ENCODE measurements at regions not wholly inside any gene's neighbourhood (a gene's known extent, or its start where the extent isn't known, plus 50 kb on each side); places are given as distances from the start of the nearest gene placed in this dataset.
A peak's percentile ranks its signal among the peaks of the same experiment; 100 is the strongest.

GRCh38 chr10:128739930-128740329 lies 613.7 kb upstream of the MKI67 start:
- DNase-seq (ENCODE audit: low read depth in 2 of 2): no peak

DNA sequence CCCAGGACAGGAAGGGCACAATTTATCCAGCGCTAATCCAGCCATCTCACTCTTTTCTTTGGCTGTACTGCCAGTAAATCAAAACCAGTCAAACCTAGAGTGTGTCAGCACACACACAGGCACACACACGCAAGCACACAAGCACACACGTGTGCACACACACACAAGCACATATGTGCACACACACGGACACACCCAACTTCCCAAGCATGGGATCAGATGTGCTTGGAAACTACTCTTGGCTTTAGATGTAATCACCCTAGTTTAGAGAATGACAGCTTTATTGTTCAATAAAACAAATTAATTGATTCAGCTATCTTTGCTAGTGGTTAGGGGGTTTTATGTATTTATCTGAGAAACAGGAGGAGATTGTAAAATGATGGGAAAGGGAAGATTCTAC lies 615.0 kb upstream of the MKI67 start:
- DNase-seq (ENCODE audit: low read depth in 2 of 2): no peak

DNA sequence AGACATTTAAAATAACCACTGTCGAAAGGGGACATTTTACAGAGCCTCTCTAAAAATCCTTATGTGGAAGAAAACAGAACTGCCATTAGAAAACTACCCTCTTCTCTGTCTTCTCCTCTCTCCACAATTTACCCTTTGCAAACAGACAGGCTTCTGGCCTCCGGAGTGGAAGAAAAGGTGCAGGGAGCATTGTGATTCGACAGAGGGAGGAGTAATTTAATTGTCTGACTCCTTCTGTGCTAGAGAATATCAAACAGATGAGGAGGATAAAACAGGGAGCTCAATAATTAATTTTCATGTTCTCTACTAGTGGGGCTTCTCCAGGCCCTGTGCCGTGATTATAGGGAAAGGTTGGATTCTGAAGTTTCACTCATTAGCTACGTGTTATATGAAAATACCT lies 615.5 kb upstream of the MKI67 start:
- DNase-seq (ENCODE audit: low read depth in 2 of 2): no peak

DNA sequence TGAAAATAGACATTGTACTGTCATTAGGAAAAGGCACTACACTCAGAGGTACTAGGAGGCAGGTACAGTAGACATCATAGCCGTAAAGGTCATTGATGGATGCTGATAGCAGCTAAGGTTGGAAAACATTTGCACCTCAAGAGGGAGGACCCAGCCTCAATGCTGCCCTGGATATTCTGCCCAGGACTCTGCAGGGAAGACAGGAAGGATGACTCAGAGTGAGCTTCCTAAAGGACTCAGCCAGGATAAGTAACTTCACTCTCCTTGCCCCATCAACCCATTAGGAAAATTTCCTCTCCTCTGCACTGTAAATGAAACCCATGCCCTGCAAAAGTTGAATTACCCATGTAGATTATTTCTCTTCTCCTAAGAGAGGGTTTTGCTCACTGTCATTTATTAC lies 617.9 kb upstream of the MKI67 start:
- DNase-seq (ENCODE audit: low read depth in 2 of 2): no peak

GRCh38 chr10:128744811-128745305 lies 618.6 kb upstream of the MKI67 start:
- no peak for DNase-seq (ENCODE audit: low read depth in 2 of 2)

GRCh38 chr10:128747582-128748346 lies 621.5 kb upstream of the MKI67 start:
- DNase-seq (ENCODE audit: low read depth in 2 of 2): no peak

DNA sequence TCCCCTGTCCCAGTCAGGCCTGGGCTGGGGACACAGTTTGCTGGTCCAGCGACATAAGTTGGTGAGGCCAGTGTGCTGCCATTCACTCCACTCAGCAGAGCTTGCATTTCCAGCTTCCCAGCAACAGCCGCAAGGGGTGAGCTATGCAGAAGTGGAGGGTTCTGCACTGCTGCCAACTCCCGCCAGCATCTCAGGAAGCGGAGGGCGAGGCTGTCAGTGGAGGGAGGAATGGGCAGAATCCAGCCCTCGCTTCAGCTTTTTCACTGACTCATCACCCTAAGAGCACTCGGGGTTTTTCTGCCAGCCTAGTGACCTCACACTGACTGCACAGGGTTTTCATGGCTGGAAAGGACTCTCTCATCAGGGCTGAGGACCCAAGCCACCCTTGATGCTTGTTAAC lies 625.1 kb upstream of the MKI67 start:
- peak; percentile 9 to 27 for DNase-seq (ENCODE audit: low read depth in 2 of 2)

DNA sequence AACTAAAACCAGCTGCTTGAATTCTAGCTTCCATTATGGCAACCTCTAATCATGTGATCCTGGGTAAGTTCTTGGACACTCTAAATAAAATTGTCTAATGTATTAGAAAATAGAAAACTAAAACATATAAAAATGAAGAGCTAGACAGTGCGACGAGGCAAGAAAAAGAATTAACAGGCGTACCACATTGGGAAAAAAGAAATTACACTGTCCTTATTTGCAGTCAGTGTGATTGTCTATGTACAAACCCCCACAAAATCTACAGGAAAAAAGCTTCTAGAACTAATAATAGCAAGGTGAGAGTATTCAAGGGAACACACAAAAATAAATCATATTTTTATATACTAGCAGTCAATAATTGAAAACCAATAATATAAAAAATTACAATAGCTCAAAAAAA lies 625.6 kb upstream of the MKI67 start:
- no peak for DNase-seq (ENCODE audit: low read depth in 2 of 2)

- DNase-seq (ENCODE audit: low read depth in 2 of 2): no peak
Observed at GRCh38 chr10:128759174-128759573, 633.0 kb upstream of the MKI67 start.

DNA sequence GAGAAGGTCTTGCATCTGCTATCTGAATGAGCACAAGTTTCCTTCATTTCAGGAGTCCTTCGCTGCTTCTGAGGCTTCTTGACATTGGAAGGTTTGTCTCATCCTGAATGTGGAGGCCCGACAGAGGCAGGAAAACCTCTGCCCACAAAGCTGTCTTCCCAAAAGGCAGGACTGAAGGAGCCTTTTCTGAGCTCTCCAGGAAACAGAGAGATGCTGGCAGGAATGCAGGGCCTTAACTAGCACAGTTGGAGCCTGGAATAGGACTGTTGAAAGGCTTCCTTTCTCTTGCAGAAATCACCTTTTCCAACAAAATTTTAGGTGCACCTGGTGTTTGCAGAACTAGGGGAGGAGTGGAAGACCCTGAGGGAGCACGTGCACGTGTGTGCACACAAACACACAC lies 637.4 kb upstream of the MKI67 start:
- no peak for DNase-seq (ENCODE audit: low read depth in 2 of 2)

- DNase-seq (ENCODE audit: low read depth in 2 of 2): no peak
Observed at GRCh38 chr10:128764190-128764589, 638.0 kb upstream of the MKI67 start.

- DNase-seq (ENCODE audit: low read depth in 2 of 2): no peak
Observed at GRCh38 chr10:128766915-128767314, 640.7 kb upstream of the MKI67 start.

DNA sequence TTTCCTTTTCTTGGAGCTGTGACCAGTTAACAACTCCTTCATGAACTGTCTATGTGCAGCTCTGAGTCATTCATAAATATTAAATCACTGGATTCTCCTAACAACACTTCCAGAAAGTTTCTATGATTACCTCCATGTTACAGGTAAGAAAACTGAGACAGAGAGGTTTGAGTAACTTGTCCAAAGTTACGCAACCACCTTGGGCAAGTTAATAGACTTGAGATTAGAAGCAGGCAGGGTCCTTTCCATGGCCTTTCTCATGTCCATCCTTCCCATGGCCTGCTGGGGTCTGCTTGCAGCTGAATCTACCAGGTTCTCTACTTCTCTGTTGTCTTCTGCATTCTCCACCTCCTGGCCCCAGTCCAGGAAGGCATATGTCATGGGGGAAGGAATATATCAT lies 648.8 kb upstream of the MKI67 start:
- no peak for DNase-seq (ENCODE audit: low read depth in 2 of 2)

GRCh38 chr10:128775743-128776142 lies 649.5 kb upstream of the MKI67 start:
- DNase-seq (ENCODE audit: low read depth in 2 of 2): no peak

GRCh38 chr10:128776673-128777252 lies 650.5 kb upstream of the MKI67 start:
- no peak for DNase-seq (ENCODE audit: low read depth in 2 of 2)

DNA sequence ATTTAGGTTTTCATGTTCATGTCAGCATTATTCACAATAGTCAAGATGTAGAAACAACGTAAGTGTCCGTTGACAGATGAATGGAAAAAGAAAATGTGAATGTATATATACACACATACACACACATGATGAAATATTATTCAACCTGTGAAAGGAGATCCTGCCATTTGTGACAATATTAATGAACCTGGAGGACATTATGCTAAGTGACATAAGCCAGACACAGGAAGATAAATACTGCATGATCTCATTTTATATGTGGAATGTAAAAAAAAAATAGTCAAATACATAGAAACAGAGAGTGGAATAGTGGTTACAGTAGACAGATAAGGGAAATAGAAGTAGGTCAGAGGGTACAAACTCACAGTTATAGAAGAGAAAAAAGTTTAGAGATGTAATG lies 651.1 kb upstream of the MKI67 start:
- DNase-seq (ENCODE audit: low read depth in 2 of 2): no peak

DNA sequence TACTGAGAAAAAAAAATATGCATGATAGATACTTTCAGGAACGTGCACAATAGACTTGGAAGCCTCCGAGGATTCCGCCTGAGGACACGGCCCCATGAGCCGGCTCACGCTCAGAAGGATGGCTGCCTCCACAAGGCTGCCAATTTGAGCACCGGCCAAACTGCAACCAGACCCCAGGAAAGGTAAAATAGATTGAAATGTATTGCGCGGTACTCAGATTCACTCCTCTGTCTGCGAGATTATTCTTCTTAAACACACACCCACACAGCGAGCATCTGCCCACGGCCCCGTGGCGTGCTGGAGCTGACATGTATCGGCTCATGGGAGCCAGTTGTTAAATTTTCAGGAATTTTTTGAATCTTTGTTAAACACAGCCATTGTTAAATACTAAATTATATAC lies 653.2 kb upstream of the MKI67 start:
- no peak for DNase-seq (ENCODE audit: low read depth in 2 of 2)

GRCh38 chr10:128780156-128780761 lies 654.0 kb upstream of the MKI67 start:
- DNase-seq (ENCODE audit: low read depth in 2 of 2): no peak

DNA sequence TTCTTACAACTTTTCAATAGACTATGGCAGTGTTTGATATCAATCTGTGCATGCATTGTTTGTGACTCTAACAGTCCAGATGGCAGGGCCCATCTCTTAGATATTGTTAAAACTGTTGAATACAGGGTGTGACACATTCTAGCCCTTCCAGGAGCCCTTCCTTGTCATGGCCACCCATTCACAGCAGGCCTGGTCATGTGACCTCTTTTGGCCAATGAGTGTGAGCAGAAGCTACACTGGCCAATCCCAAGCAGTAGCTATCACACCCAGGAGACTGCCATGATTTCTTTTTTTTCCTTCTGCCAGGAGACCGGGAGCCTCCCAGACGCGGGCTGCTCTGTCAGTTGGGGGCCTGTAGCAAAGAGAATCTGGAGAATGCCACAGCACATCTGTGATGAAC lies 655.4 kb upstream of the MKI67 start:
- DNase-seq (ENCODE audit: low read depth in 2 of 2): no peak

- no peak for DNase-seq (ENCODE audit: low read depth in 2 of 2)
Observed at GRCh38 chr10:128784444-128784843, 658.2 kb upstream of the MKI67 start.

DNA sequence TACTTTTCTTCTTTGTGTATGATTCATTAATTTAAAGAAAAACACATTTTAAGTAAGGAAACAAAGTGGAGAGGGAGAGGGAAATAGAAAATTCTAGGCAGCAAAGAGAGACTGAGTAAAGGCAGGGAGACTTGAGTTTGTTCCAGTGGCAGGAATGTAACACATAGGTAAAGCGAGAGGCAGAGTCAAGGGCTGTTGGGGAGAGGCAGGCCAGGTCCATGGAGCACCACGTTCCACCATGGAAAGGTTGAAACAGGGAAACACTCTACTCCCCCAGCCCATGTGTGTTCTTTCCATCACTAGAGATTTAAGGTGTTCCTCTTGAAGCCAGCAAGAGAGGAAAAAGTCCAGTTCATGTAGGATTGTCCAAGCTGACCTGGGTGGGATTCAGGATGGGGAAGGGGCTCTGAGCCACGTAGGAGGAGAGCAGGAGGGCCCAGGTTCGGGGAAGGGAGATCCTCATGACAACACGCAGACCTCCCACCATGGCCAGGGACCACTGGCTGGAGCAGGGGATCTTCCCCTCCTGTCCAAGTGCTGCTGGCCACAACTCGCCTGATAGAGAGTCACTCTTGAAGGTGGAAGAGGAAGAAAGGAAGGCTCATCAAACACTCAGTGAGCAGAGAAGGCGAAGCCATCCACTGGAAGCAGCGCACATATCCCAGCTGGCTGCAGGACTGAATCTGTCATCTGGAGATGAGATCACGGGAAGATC lies 666.4 kb upstream of the MKI67 start:
- DNase-seq (ENCODE audit: low read depth in 2 of 2): no peak

Measured in dermis microvascular lymphatic vessel endothelial cell (primary cell).